Upper lobe of right lung (tissue), 1 donor: ENCODE measurements at regions not wholly inside any gene's neighbourhood (a gene's known extent, or its start where the extent isn't known, plus 50 kb on each side); places are given as distances from the start of the nearest gene placed in this dataset.
A peak's percentile ranks its signal among the peaks of the same experiment; 100 is the strongest.

Experiments
- ATAC-seq: fragments of 200-7000 bp; cut with Tn5 transposase; one replicate; pipeline ENCODE4 v1.9.1; 2020; ENCODE audit warnings: mild to moderate bottlenecking, moderate library complexity
- DNase-seq: peaks from one replicate; pipeline ENCODE4 v3.0.0-alpha.2; 2020
- H3K27ac ChIP-seq: fragments of 200-600 bp; one replicate; pipeline ENCODE4 v1.8.0; 2022
- H3K27me3 ChIP-seq: fragments of 200-600 bp; one replicate; pipeline ENCODE4 v1.8.0; 2022; ENCODE audit warnings: mild to moderate bottlenecking
- H3K36me3 ChIP-seq: fragments of 200-600 bp; one replicate; pipeline ENCODE4 v1.8.0; 2022
- H3K4me1 ChIP-seq: fragments of 200-600 bp; one replicate; pipeline ENCODE4 v1.8.0; 2022
- H3K4me3 ChIP-seq: fragments of 200-600 bp; one replicate; pipeline ENCODE4 v1.8.0; 2022; ENCODE audit warnings: mild to moderate bottlenecking
- H3K9me3 ChIP-seq: fragments of 200-600 bp; one replicate; pipeline ENCODE4 v1.8.0; 2022
- CTCF ChIP-seq: fragments of 200-600 bp; IDR thresholded peaks from one replicate; pipeline ENCODE4 v1.8.0; 2022; ENCODE audit warnings: antibody characterized with exemption
- intact Hi-C: fragments of 100-400 bp; cut with DNase I; formaldehyde crosslinking; loops from one replicate; pipeline ENCODE4 v1.11.0; 2022
- donor health status: DM: no; HTN: yes; CAD: no; lungs with severe emphysema.

GRCh38 chr21:28747464-28747863 lies 245.2 kb downstream of the LTN1 start:
- no peaks in the 10 kb centered on the region for H3K36me3 ChIP-seq
- no peak overlapping the region for H3K4me3 ChIP-seq
- no peak for DNase-seq
- H3K27me3 ChIP-seq: no peaks in the 10 kb centered on the region
- H3K9me3 ChIP-seq: no peaks in the 10 kb centered on the region
- no peak for ATAC-seq
- TF ChIP-seq CTCF: no peak
- intact Hi-C loops: loop anchor here (10.0 kb wide), 1 partner anchor 1043 kb away; no protein-coding TSS in a partner anchor
- H3K27ac ChIP-seq: no peak overlapping the region
- peaks cover 3% of the 10 kb centered on the region for H3K4me1 ChIP-seq

GRCh38 chr21:28746166-28746565 lies 246.5 kb downstream of the LTN1 start:
- no peak for TF ChIP-seq CTCF
- intact Hi-C loops: loop anchor here (10.0 kb wide), 1 partner anchor 1041 kb away; no protein-coding TSS in a partner anchor
- ATAC-seq (no peak), DNase-seq (no peak)
- no peaks in the 10 kb centered on the region for H3K36me3 ChIP-seq
- H3K9me3 ChIP-seq: no peaks in the 10 kb centered on the region
- peaks cover 3% of the 10 kb centered on the region for H3K4me1 ChIP-seq
- H3K27ac ChIP-seq: no peak overlapping the region
- H3K4me3 ChIP-seq: no peak overlapping the region
- no peaks in the 10 kb centered on the region for H3K27me3 ChIP-seq

- Histone ChIP-seq H3K36me3 (no peaks in the 10 kb centered on the region), H3K4me3 (peak overlapping the region; percentile 46), H3K27ac (peak overlapping the region; percentile 63), H3K27me3 (no peaks in the 10 kb centered on the region), H3K9me3 (no peaks in the 10 kb centered on the region), H3K4me1 (peaks cover 3% of the 10 kb centered on the region)
- peak; percentile 92 for TF ChIP-seq CTCF
- intact Hi-C loops: loop anchor here (10.0 kb wide), 1 partner anchor 1041 kb away; no protein-coding TSS in a partner anchor
- ATAC-seq: peak; percentile 95
- DNase-seq: no peak
Observed at GRCh38 chr21:28745131-28746016, 247.3 kb downstream of the LTN1 start.

GRCh38 chr21:28743723-28744122 lies 249.0 kb downstream of the LTN1 start:
- no peak for TF ChIP-seq CTCF

GRCh38 chr21:28742527-28742926 lies 250.2 kb downstream of the LTN1 start:
- DNase-seq: no peak

More at GRCh38 chr21:28743723-28744122, 249.0 kb downstream of the LTN1 start:
- ATAC-seq (no peak), DNase-seq (no peak)
- H3K4me3 ChIP-seq: no peak overlapping the region
- H3K27me3 ChIP-seq: no peaks in the 10 kb centered on the region
- peaks cover 3% of the 10 kb centered on the region for H3K4me1 ChIP-seq
- intact Hi-C loops: loop anchor here (10.0 kb wide), 1 partner anchor 1039 kb away; no protein-coding TSS in a partner anchor
- H3K9me3 ChIP-seq: no peaks in the 10 kb centered on the region
- H3K36me3 ChIP-seq: no peaks in the 10 kb centered on the region
- H3K27ac ChIP-seq: no peak overlapping the region

More at GRCh38 chr21:28742527-28742926, 250.2 kb downstream of the LTN1 start:
- H3K36me3 ChIP-seq: no peaks in the 10 kb centered on the region
- no peaks in the 10 kb centered on the region for H3K9me3 ChIP-seq
- ATAC-seq: no peak
- intact Hi-C loops: loop anchor here (10.0 kb wide), 1 partner anchor 1038 kb away; no protein-coding TSS in a partner anchor
- peak; percentile 36 for TF ChIP-seq CTCF
- peaks cover 3% of the 10 kb centered on the region for H3K4me1 ChIP-seq
- H3K27ac ChIP-seq: no peak overlapping the region
- no peaks in the 10 kb centered on the region for H3K27me3 ChIP-seq
- H3K4me3 ChIP-seq: no peak overlapping the region
